ENCODE measurements at regions not wholly inside any gene's neighbourhood (a gene's known extent, or its start where the extent isn't known, plus 50 kb on each side); places are given as distances from the start of the nearest gene placed in this dataset.

GRCh38 chr2:155318710-155319109, 620.2 kb downstream of the KCNJ3 start:
- no peak for TF ChIP-seq CTCF (conservative IDR thresholded peaks at IDR 0.05; ENCODE audit: low read length)
- TF ChIP-seq EZH2phosphoT487 (IDR thresholded peaks at IDR 0.05; ENCODE audit: borderline replicate concordance): no peak
